ENCODE measurements at regions not wholly inside any gene's neighbourhood (a gene's known extent, or its start where the extent isn't known, plus 50 kb on each side); places are given as distances from the start of the nearest gene placed in this dataset.
"Not testable (repeated sequence)": the region's sequence is repeated elsewhere in the genome, so short reads cannot be mapped to it uniquely, and the experiment has no call there.

GRCh38 chr11:127805771-127806170, 781.6 kb downstream of the ETS1 start:
- in situ Hi-C loops (cut with MboI; ENCODE audit: low sequenced_read_pairs) = no loop called here

DNA sequence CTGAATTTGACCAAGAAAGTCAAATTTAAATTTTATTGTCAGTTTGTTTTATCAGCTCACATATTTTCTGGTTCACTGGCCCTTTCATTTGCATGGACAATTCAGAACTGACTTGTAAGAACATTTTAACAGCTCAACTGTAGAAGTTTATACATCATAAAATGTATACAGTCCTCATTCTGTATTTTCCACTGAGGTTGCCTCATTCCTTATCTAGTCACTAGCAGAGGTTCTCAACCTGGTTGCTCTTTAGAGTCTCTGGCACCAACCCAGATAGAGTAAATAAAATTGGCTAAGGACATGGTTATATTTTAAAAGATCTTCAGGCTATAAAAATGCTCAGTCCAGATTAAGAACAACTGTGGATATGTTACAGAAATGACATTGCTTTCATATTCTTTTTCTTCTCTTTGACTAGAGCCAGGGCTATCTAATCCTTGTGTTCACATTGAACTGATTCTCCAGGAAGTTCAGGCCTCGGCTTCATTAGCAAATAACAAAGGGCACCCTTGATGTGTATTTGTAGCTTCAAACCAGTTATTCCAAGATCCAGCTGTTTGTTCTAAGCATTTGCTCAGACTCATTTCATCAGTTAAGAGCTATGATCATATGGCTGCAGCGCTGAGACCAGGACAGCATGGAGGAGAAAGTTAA, 782.5 kb downstream of the ETS1 start:
- in situ Hi-C loops (cut with MboI; ENCODE audit: low sequenced_read_pairs) = no loop called here

GRCh38 chr11:127803755-127804154, 783.6 kb downstream of the ETS1 start:
- in situ Hi-C loops (cut with MboI; ENCODE audit: low sequenced_read_pairs) = no loop called here

- in situ Hi-C loops (cut with MboI; ENCODE audit: low sequenced_read_pairs) = no loop called here
These were observed 786.2 kb downstream of the ETS1 start for GRCh38 chr11:127800989-127801688.

DNA sequence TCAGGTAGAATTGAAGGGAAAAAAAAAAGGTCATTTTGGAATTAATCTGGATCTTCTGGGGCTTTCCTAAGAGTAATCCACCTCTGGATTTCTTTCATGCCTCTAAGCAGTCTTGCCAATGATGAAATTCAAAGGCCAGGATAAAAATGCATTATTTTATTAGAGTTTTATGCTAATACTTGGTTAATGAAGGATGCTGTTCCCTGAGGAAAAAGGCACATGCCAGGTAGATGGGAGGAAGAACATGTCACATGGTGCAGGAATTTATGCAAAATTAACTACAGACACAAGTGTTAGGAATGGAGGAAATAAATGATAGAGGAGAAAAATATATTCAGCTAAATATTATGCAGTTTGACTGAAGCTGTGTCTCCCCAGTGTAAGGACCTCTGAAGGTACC, 792.0 kb downstream of the ETS1 start:
- in situ Hi-C loops (cut with MboI; ENCODE audit: low sequenced_read_pairs) = no loop called here

DNA sequence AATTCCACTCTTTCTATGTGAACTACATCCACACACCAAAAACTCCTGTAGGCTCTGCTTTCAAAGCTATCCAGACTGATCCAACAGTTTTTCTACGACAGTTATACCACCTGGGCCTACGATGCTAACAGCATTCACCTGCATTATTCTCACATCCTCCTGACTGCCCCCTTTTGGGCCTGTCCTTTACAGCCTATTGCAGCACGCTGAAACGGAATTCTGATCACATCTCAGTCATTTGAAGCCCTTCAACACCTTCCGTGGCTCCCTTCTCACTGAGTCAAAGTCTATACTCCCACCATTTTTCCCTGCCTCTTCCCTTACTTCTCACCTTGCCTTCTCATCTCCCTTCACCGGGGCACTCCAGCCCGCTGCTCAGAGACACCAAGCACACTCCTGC, 791.3 kb upstream of the KIRREL3 start:
- in situ Hi-C loops (cut with MboI; ENCODE audit: low sequenced_read_pairs) = no loop called here

DNA sequence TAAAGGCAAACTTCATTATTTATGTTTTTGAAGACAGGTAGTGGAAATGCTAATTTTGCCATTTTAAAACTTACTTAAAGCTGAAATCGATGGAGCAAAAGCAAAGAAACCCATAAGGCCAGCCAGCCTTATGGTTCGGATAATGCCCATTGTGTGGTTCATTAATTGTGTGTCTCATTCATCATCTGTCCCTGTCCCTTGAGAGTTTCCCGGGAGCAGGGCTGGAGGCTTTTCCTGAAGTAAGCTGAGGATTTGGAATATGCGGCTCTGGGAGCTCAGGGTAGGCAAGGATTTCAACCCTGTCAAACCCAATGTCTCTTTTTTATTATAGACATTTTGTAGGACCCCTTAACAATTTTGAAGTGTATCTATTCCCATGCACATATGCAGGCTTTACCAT, 790.0 kb upstream of the KIRREL3 start:
- in situ Hi-C loops (cut with MboI; ENCODE audit: low sequenced_read_pairs) = no loop called here

- in situ Hi-C loops (cut with MboI; ENCODE audit: low sequenced_read_pairs) = no loop called here
These were observed 789.4 kb upstream of the KIRREL3 start for GRCh38 chr11:127789927-127790326.

DNA sequence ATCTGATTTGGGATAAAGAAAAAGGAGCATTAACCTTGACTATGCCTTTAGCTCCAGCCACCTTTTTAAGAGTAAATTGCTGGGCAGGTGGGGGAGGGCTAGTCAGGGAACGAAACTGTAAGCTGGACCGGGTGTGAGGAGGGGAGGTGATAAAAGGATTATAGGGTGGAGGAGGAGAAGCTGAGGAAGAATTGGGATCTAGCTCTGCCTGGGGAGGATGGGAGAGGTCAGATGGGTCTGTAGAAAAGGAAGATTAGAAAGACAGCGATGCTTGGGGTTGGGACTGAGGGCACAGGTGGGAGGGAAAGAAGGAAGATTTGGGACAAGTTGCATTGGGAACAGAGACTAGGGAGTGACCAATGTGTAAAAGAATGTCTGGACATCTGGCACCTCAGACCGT, 772.4 kb upstream of the KIRREL3 start:
- in situ Hi-C loops (cut with MboI; ENCODE audit: low sequenced_read_pairs) = not testable (repeated sequence)

DNA sequence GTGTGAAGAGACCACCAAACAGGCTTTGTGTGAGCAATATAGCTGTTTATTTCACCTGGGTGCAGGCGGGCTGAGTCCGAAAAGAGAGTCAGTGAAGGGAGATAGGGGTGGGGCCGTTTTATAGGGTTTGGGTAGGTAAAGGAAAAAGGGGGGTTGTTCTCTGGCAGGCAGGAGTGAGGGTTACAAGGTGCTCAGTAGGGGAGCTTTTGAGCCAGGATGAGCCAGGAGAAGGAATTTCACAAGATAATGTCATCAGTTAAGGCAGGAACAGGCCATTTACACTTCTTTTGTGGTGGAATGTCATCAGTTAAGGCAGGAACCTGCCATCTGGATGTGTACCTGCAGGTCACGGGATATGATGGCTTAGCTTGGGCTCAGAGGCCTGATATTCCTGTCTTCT, 768.4 kb upstream of the KIRREL3 start:
- in situ Hi-C loops (cut with MboI; ENCODE audit: low sequenced_read_pairs) = not testable (repeated sequence)

GRCh38 chr11:127766734-127767133, 766.2 kb upstream of the KIRREL3 start:
- in situ Hi-C loops (cut with MboI; ENCODE audit: low sequenced_read_pairs) = no loop called here

GRCh38 chr11:127738771-127739286, 738.3 kb upstream of the KIRREL3 start:
- in situ Hi-C loops (cut with MboI; ENCODE audit: low sequenced_read_pairs) = no loop called here

DNA sequence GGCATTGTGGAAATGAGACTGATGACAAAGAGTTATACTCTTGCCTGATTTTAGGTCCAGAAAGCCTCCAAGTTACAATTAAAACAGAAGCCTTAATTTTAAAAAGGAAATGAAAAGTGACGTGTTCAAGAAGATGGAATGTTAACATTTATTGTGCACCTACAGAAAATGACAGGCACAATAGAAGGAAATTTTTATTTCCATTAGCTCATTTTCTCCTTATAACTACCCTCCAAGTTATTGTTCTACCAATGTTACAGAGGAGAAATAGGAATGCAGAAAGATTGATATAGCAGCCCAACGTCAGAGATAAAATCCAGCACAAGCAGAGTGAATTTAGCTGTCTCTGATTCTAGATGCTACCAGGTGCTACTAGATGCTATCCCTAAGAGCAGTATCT, 736.9 kb upstream of the KIRREL3 start:
- in situ Hi-C loops (cut with MboI; ENCODE audit: low sequenced_read_pairs) = no loop called here

DNA sequence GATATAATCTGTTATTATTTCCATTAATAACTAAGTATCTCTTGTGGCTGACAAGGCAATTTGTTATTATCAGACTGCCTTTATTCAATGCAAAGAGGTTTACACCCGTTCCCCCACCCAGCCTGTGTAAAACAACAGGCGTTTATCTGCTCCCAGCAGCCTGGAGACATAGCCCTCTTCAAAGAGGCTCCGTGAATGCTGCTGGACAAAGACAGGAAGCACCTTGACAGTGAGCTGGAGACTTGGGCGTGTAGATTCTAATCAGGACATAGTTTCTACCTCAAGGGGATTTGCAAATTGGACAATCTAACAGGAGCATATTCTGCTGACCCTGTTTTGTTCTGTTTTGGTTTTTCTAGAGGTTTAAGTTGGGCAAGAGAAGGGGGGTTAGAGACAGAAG, 733.0 kb upstream of the KIRREL3 start:
- in situ Hi-C loops (cut with MboI; ENCODE audit: low sequenced_read_pairs) = no loop called here

- in situ Hi-C loops (cut with MboI; ENCODE audit: low sequenced_read_pairs) = no loop called here
These were observed 725.8 kb upstream of the KIRREL3 start for GRCh38 chr11:127726367-127726766.

- in situ Hi-C loops (cut with MboI; ENCODE audit: low sequenced_read_pairs) = no loop called here
These were observed 723.1 kb upstream of the KIRREL3 start for GRCh38 chr11:127723714-127724113.

DNA sequence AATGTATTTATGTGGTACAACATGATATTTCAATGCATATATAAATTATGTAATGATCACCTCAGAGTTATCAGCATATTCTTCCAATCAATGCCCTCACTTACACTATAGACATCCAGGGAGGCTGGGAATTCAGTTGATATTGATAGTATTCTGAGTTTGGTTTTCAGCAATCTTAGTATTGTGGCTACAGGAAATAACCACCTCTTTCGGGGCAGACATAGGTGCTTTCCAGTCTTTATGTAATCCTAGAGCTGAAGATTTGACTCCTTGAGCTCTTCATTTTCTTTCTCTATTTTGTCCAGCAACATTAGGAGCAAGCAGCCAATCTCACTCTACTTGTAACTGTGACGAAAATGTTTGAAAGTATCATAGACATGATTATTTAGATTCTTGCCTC, 712.7 kb upstream of the KIRREL3 start:
- in situ Hi-C loops (cut with MboI; ENCODE audit: low sequenced_read_pairs) = no loop called here

DNA sequence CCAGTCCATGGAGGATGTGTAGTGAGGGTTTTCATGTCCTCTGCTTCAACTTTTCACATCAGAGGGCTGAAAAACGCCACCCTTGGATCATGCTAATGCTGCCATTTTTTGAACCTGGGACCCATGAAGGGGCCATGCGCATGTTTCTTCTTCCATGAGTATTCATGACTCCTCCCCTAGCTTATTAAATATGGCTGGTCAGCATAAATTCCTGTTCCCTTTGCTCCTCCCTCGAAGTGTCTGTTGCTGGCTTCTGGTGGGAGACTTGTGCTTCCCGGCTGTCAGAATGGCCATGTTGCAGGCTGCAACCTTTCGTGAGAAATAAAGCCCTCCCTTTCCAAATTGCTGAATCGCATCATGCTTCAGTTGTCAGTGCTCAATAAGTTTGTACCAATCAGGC, 711.2 kb upstream of the KIRREL3 start:
- in situ Hi-C loops (cut with MboI; ENCODE audit: low sequenced_read_pairs) = no loop called here

- in situ Hi-C loops (cut with MboI; ENCODE audit: low sequenced_read_pairs) = no loop called here
These were observed 710.3 kb upstream of the KIRREL3 start for GRCh38 chr11:127710831-127711230.

DNA sequence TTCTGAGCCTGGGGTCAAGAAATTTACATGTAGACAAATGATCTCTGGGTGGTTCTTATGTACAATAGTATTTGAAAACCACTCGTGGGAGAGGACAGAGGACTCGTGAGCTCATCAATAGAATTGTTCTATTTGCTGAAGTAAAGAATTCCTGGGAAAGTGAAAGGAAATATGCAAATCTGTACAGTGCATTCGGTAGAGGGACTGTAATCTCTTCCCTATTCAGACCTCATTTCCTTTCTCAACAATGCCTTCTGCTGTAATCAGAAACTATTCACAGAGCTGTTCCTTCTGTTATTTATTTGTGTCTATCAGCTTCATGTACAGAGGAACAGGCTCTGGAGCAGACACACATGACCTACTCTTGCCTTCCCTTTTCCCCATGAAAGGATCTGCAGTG, 709.4 kb upstream of the KIRREL3 start:
- in situ Hi-C loops (cut with MboI; ENCODE audit: low sequenced_read_pairs) = no loop called here

GRCh38 chr11:127693686-127694085, 693.1 kb upstream of the KIRREL3 start:
- in situ Hi-C loops (cut with MboI; ENCODE audit: low sequenced_read_pairs) = no loop called here

GRCh38 chr11:127683321-127683720, 682.8 kb upstream of the KIRREL3 start:
- in situ Hi-C loops (cut with MboI; ENCODE audit: low sequenced_read_pairs) = no loop called here

Measured in HL-60/S4 (cell line).